ENCODE measurements at regions not wholly inside any gene's neighbourhood (a gene's known extent, or its start where the extent isn't known, plus 50 kb on each side); places are given as distances from the start of the nearest gene placed in this dataset.

DNA sequence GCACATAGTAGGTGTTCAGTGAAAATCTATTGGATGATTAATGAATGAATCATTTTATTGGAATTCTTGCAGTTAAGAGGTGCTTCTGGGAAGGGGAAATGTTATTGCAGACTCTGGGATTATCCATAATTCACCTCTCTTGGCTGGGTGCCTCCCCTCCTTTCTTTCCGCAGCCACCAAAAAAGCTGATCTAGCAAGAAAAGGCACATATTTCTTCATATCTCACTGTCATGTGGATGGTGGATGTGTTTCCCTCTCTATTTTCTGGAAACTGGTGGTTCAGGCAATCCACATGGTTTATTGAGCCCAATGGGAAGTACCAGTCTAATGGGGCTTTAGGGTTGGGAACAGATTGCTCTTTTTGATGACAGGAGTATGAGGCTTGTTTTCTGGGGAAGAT is 151.1 kb upstream of the ROPN1 start:
- TF ChIP-seq, protein P1, sequence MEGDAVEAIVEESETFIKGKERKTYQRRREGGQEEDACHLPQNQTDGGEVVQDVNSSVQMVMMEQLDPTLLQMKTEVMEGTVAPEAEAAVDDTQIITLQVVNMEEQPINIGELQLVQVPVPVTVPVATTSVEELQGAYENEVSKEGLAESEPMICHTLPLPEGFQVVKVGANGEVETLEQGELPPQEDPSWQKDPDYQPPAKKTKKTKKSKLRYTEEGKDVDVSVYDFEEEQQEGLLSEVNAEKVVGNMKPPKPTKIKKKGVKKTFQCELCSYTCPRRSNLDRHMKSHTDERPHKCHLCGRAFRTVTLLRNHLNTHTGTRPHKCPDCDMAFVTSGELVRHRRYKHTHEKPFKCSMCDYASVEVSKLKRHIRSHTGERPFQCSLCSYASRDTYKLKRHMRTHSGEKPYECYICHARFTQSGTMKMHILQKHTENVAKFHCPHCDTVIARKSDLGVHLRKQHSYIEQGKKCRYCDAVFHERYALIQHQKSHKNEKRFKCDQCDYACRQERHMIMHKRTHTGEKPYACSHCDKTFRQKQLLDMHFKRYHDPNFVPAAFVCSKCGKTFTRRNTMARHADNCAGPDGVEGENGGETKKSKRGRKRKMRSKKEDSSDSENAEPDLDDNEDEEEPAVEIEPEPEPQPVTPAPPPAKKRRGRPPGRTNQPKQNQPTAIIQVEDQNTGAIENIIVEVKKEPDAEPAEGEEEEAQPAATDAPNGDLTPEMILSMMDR (conservative IDR thresholded peaks at IDR 0.05): no peak
- no peak for TF ChIP-seq ZFX (IDR thresholded peaks at IDR 0.05)
